OCI-LY7 (cell line): ENCODE measurements at regions not wholly inside any gene's neighbourhood (a gene's known extent, or its start where the extent isn't known, plus 50 kb on each side); places are given as distances from the start of the nearest gene placed in this dataset.
"Not testable (repeated sequence)": the region's sequence is repeated elsewhere in the genome, so short reads cannot be mapped to it uniquely, and the experiment has no call there.

Experiments
- BruUV-seq: library from RNA; stranded (reverse); fragments of 400-500 nt; replicated peaks from 2 replicates; lab custom pipeline; 2021; lab: Mats Ljungman, UMichigan
- CTCF ChIA-PET: fragments of 300-600 bp; sonication (Branson Sonifier 250); formaldehyde crosslinking; loops from one replicate; lab custom pipeline; 2022; ENCODE audit warnings: antibody characterized with exemption; ENCODE audit not compliant: unreplicated experiment; lab: Charles Lee
- POLR2A ChIA-PET: fragments of 300-600 bp; sonication (Branson Sonifier 250); formaldehyde crosslinking; loops from one replicate; lab custom pipeline; 2022; ENCODE audit warnings: antibody characterized with exemption; lab: Charles Lee
- DNase-seq: peaks from one replicate; pipeline ENCODE4 v3.0.0-alpha.2; 2015; ENCODE audit warnings: low spot score
- H2AFZ ChIP-seq: fragments of 200-600 bp; sonication (generic), shearing (Covaris generic); 2 replicates; pipeline ENCODE4 v1.6.1; 2014; ENCODE audit warnings: mild to moderate bottlenecking, antibody characterized with exemption, low read length, moderate library complexity
- H3K27ac ChIP-seq: fragments of 200-600 bp; sonication (generic); 2 replicates; pipeline ENCODE4 v1.5.1; 2014; ENCODE audit warnings: mixed run types, low read depth, mild to moderate bottlenecking, moderate library complexity, low read length, inconsistent platforms; ENCODE audit not compliant: poor library complexity, severe bottlenecking
- H3K36me3 ChIP-seq: fragments of 200-600 bp; sonication (generic); 2 replicates; pipeline ENCODE4 v1.6.1; 2014; ENCODE audit warnings: mild to moderate bottlenecking, antibody characterized with exemption, low read length, moderate library complexity, mixed read lengths; ENCODE audit not compliant: insufficient read depth
- H3K4me1 ChIP-seq: fragments of 200-600 bp; sonication (generic); 2 replicates; pipeline ENCODE4 v1.5.1; 2014; ENCODE audit warnings: mild to moderate bottlenecking, low read length; ENCODE audit not compliant: insufficient read depth, poor library complexity, severe bottlenecking
- H3K4me2 ChIP-seq: fragments of 200-600 bp; sonication (generic); 2 replicates; pipeline ENCODE4 v1.6.1; 2014; ENCODE audit warnings: mild to moderate bottlenecking, low read length
- H3K4me3 ChIP-seq: fragments of 200-600 bp; sonication (generic); 2 replicates; pipeline ENCODE4 v1.5.1; 2014; ENCODE audit warnings: mild to moderate bottlenecking, low read depth, low read length; ENCODE audit not compliant: poor library complexity, severe bottlenecking
- H3K79me2 ChIP-seq: fragments of 200-600 bp; sonication (generic); 2 replicates; pipeline ENCODE4 v1.6.1; 2016; ENCODE audit warnings: low read depth, mild to moderate bottlenecking, low read length, moderate library complexity, mixed read lengths; ENCODE audit not compliant: insufficient read depth
- H3K9me2 ChIP-seq: fragments of 200-600 bp; sonication (generic); 2 replicates; pipeline ENCODE4 v1.6.1; 2016; ENCODE audit warnings: mild to moderate bottlenecking, low read length, mixed read lengths; ENCODE audit not compliant: insufficient read depth
- H3K9me3 ChIP-seq: fragments of 200-600 bp; sonication (generic); 2 replicates; pipeline ENCODE4 v1.6.1; 2014; ENCODE audit warnings: mild to moderate bottlenecking, mixed run types, low read length, mixed read lengths
- H4K20me1 ChIP-seq: fragments of 200-600 bp; sonication (generic); 2 replicates; pipeline ENCODE4 v1.6.1; 2014; ENCODE audit warnings: mild to moderate bottlenecking, antibody characterized with exemption, low read length, moderate library complexity, mixed read lengths; ENCODE audit not compliant: insufficient read depth
- CTCF ChIP-seq: fragments of 200-600 bp; sonication (generic); conservative IDR thresholded peaks from 2 replicates; pipeline ENCODE4 v1.5.1; 2014; ENCODE audit warnings: mild to moderate bottlenecking, antibody characterized with exemption, low read length, moderate library complexity, mixed read lengths
- EZH2phosphoT487 ChIP-seq: fragments of 200-600 bp; sonication (generic); IDR thresholded peaks from 2 replicates; pipeline ENCODE4 v1.6.1; 2018; ENCODE audit warnings: low read depth, borderline replicate concordance, mild to moderate bottlenecking, mixed run types, antibody characterized with exemption, low read length, moderate library complexity, mixed read lengths
- intact Hi-C: fragments of 100-400 bp; cut with micrococcal nuclease; formaldehyde crosslinking; loops from one replicate; pipeline ENCODE4 v1.10.0; 2022; ENCODE audit not compliant: unreplicated experiment

- ChIA-PET CTCF (no interaction called here), POLR2A (interaction anchor here (1.1 to 1.9 kb wide), 2 partner anchors 9 to 12 kb away, joined by 3 to 5 read pairs; no protein-coding TSS in a partner anchor)
- H3K4me3 ChIP-seq: no peak overlapping the region
- intact Hi-C loops: no loop called here
- H3K9me3 ChIP-seq: no peaks in the 10 kb centered on the region
- H3K4me2 ChIP-seq: no peak overlapping the region
- no peaks in the 10 kb centered on the region for H3K79me2 ChIP-seq
- no peak for DNase-seq
- no TSS peak for BruUV-seq
- no peak overlapping the region for H3K27ac ChIP-seq
- no peaks in the 10 kb centered on the region for H3K9me2 ChIP-seq
- H2AFZ ChIP-seq: no peak overlapping the region
- no peaks in the 10 kb centered on the region for H3K4me1 ChIP-seq
- TF ChIP-seq CTCF (no peak), EZH2phosphoT487 (no peak)
- no peaks in the 10 kb centered on the region for H3K36me3 ChIP-seq
- H4K20me1 ChIP-seq: no peaks in the 10 kb centered on the region
These were observed 182.9 kb downstream of the MRPS30 start for GRCh38 chr5:44991693-44992092.

- H3K4me3 ChIP-seq: no peak overlapping the region
- no peaks in the 10 kb centered on the region for H3K36me3 ChIP-seq
- no peaks in the 10 kb centered on the region for H4K20me1 ChIP-seq
- no peaks in the 10 kb centered on the region for H3K4me1 ChIP-seq
- H3K27ac ChIP-seq: no peak overlapping the region
- BruUV-seq: no TSS peak
- POLR2A ChIA-PET: interaction anchor here (0.7 to 1.9 kb wide), 2 partner anchors 7 to 9 kb away, joined by 4 to 5 read pairs; no protein-coding TSS in a partner anchor
- TF ChIP-seq CTCF: no peak
- TF ChIP-seq EZH2phosphoT487: no peak
- H3K79me2 ChIP-seq: no peaks in the 10 kb centered on the region
- H3K9me2 ChIP-seq: no peaks in the 10 kb centered on the region
- no peak overlapping the region for H2AFZ ChIP-seq
- no peak overlapping the region for H3K4me2 ChIP-seq
- no peak for DNase-seq
- intact Hi-C loops: no loop called here
- no peaks in the 10 kb centered on the region for H3K9me3 ChIP-seq
- CTCF ChIA-PET: no interaction called here
These were observed 184.5 kb downstream of the MRPS30 start for GRCh38 chr5:44993286-44993685.

- Histone ChIP-seq H3K9me2 (no peaks in the 10 kb centered on the region), H3K9me3 (no peaks in the 10 kb centered on the region), H2AFZ (no peak overlapping the region), H3K4me3 (no peak overlapping the region), H3K79me2 (no peaks in the 10 kb centered on the region), H3K4me1 (no peaks in the 10 kb centered on the region), H3K4me2 (no peak overlapping the region), H3K36me3 (no peaks in the 10 kb centered on the region), H3K27ac (no peak overlapping the region), H4K20me1 (no peaks in the 10 kb centered on the region)
- intact Hi-C loops: no loop called here
- no TSS peak for BruUV-seq
- DNase-seq: no peak
- CTCF ChIA-PET: no interaction called here
- POLR2A ChIA-PET: interaction anchor here (0.5 kb wide), 1 partner anchor 748 kb away, joined by 3 read pairs; no protein-coding TSS in a partner anchor
- TF ChIP-seq EZH2phosphoT487 (no peak), CTCF (no peak)
These were observed 188.8 kb downstream of the MRPS30 start for GRCh38 chr5:44997506-44997905.

GRCh38 chr5:45007102-45007501, 198.4 kb downstream of the MRPS30 start:
- H2AFZ ChIP-seq, H3K9me2 ChIP-seq, H3K27ac ChIP-seq, BruUV-seq, H3K79me2 ChIP-seq, intact Hi-C loops, H3K4me3 ChIP-seq, POLR2A ChIA-PET, H3K4me2 ChIP-seq, CTCF ChIA-PET, H3K9me3 ChIP-seq, H3K4me1 ChIP-seq, H3K36me3 ChIP-seq, H4K20me1 ChIP-seq, DNase-seq: not testable (repeated sequence)
